Naive B cell (primary cell): ENCODE measurements at regions not wholly inside any gene's neighbourhood (a gene's known extent, or its start where the extent isn't known, plus 50 kb on each side); places are given as distances from the start of the nearest gene placed in this dataset.
"Not testable (repeated sequence)": the region's sequence is repeated elsewhere in the genome, so short reads cannot be mapped to it uniquely, and the experiment has no call there.

ENCODE experiments used
- ATAC-seq, 2 donors: fragments of 150-1000 bp; cut with Tn5 transposase; 2 replicates each; pipeline ENCODE4 v1.10.0; 2021; ENCODE audit warnings: low read depth in 2 of 2, mild to moderate bottlenecking in 2 of 2, moderate library complexity in 2 of 2
- DNase-seq: peaks from one replicate; pipeline ENCODE4 v3.0.0; 2022
- H3K27ac Mint-ChIP-seq, 6 donors: one replicate each; pipeline ENCODE4 v1.8.0; 2020 to 2022; ENCODE audit warnings: mild to moderate bottlenecking in 6 of 6, mixed read lengths in 6 of 6, moderate library complexity in 5 of 6, inconsistent platforms in 2 of 6
- H3K27me3 Mint-ChIP-seq, 3 donors: one replicate each; pipeline ENCODE4 v1.8.0; 2021 to 2022; ENCODE audit warnings: mixed read lengths in 3 of 3, mild to moderate bottlenecking in 1 of 3
- H3K36me3 Mint-ChIP-seq, 2 donors: one replicate each; pipeline ENCODE4 v1.8.0; 2020 to 2022; ENCODE audit warnings: mixed read lengths in 2 of 2, inconsistent platforms in 1 of 2, mild to moderate bottlenecking in 1 of 2
- H3K4me1 Mint-ChIP-seq, 3 donors: one replicate each; pipeline ENCODE4 v1.8.0; 2020 to 2022; ENCODE audit warnings: mixed read lengths in 3 of 3, inconsistent platforms in 1 of 3, mild to moderate bottlenecking in 1 of 3, moderate library complexity in 1 of 3
- H3K4me3 Mint-ChIP-seq, 8 donors: one replicate each; pipeline ENCODE4 v1.8.0; 2020 to 2022; ENCODE audit warnings: mild to moderate bottlenecking in 8 of 8, mixed read lengths in 8 of 8, moderate library complexity in 8 of 8, inconsistent platforms in 2 of 8
- H3K9me3 Mint-ChIP-seq, 7 donors: one replicate each; pipeline ENCODE4 v1.8.0; 2020 to 2022; ENCODE audit warnings: mixed read lengths in 7 of 7, mild to moderate bottlenecking in 5 of 7, inconsistent platforms in 2 of 7, moderate library complexity in 1 of 7

DNA sequence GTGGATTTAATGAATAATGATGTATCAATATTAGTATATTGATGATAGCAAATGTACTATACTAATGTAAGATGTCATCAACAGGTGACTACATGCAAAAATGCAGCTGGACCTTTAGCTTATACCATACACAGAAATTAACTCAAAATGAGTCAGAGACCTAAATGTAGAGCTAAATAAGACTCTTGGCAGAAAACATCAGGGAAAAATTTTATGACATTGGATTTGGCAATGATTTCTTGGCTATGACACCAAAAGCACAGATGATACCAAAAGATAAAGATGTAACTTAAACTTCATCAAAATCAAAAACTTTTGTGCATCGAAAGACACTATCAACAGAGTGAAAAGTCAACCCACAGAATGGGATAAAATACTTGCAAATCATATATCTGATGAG lies 64.0 kb upstream of the CCL21 start:
- Mint-ChIP-seq H3K36me3 (peaks cover 0 to 7% of the 10 kb centered on the region in 2 donors), H3K4me3 (no peak overlapping the region), H3K9me3 (peaks cover 5 to 29% (median 10%) of the 10 kb centered on the region in 7 donors), H3K27me3 (peaks cover 34 to 67% (median 61%) of the 10 kb centered on the region in 3 donors), H3K4me1 (no peaks in the 10 kb centered on the region), H3K27ac (no peak overlapping the region)
- no peak for ATAC-seq
- DNase-seq, result no peak

DNA sequence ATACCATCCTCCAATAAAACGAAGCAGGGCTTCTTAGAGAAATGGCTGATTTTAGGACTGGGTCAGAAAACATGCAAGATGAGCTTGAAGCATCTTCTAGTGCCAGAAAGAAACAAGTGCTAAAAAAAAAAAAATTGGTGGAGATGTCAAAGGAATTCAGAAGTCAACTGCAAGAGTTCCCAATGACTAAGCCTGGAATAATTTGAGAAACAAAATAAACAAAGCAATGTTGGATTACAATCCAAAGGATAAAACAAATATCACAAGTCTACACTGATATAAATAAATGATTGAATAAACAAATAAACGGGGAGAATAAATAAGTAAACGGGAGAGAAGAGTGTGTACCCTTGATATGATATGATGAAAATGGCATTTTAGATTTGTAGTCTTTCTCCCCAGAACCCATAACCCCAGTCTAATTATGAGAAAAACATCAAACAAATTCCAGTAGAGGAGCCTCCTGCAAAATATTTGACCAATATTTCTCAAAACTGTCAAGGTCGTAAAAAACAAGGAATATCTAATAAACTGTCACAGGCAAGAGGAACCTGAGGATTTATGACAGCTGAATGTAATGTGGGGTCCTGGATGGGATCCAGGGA lies 63.5 kb upstream of the CCL21 start:
- Mint-ChIP-seq H3K27ac (no peak overlapping the region), H3K4me3 (no peak overlapping the region), H3K36me3 (peaks cover 0 to 7% of the 10 kb centered on the region in 2 donors), H3K4me1 (no peaks in the 10 kb centered on the region), H3K9me3 (peaks cover 5 to 29% (median 10%) of the 10 kb centered on the region in 7 donors), H3K27me3 (peaks cover 36 to 67% (median 60%) of the 10 kb centered on the region in 3 donors)
- ATAC-seq, result no peak
- no peak for DNase-seq

DNA sequence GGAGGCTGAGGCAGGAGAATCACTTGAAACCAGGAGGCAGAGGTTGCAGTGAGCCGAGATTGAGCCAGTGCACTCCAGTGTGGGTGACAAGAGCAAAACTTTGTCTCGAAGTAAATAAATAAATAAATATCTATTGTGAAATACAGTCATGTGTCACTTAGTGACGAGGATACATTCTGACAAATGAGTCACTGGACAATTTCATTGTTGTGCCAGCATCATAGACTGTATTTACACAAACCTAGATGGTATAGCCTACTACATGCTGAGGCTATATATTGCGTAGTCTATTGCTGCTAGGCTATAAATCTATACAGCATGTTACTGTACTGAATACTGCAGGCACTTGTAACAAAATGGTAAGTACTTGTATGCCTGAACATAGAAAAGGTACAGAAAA lies 61.1 kb upstream of the CCL21 start:
- Mint-ChIP-seq H3K27me3 (peaks cover 44 to 65% (median 62%) of the 10 kb centered on the region in 3 donors), H3K36me3 (no peaks in the 10 kb centered on the region), H3K4me1 (no peaks in the 10 kb centered on the region), H3K27ac (no peak overlapping the region), H3K9me3 (peaks cover under 1 to 23% (median 10%) of the 10 kb centered on the region in 7 donors), H3K4me3 (no peak overlapping the region)
- ATAC-seq, result no peak
- DNase-seq, result no peak

DNA sequence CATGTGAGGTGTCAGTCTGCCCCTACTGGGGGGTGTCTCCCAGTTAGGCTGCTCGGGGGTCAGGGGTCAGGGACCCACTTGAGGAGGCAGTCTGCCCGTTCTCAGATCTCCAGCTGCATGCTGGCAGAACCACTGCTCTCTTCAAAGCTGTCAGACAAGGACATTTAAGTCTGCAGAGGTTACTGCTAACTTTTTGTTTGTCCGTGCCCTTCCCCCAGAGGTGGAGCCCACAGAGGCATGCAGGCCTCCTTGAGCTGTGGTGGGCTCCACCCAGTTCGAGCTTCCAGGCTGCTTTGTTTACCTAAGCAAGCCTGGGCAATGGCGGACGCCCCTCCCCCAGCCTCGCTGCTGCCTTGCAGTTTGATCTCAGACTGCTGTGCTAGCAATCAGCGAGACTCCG lies 57.2 kb upstream of the CCL21 start:
- H3K4me1 Mint-ChIP-seq, H3K4me3 Mint-ChIP-seq, H3K36me3 Mint-ChIP-seq, ATAC-seq, DNase-seq, H3K27ac Mint-ChIP-seq: not testable (repeated sequence)
- H3K27me3 Mint-ChIP-seq, result peaks cover 26 to 50% (median 46%) of the 10 kb centered on the region in 3 donors
- peaks cover 0 to 11% (median 5%) of the 10 kb centered on the region in 7 donors for H3K9me3 Mint-ChIP-seq

DNA sequence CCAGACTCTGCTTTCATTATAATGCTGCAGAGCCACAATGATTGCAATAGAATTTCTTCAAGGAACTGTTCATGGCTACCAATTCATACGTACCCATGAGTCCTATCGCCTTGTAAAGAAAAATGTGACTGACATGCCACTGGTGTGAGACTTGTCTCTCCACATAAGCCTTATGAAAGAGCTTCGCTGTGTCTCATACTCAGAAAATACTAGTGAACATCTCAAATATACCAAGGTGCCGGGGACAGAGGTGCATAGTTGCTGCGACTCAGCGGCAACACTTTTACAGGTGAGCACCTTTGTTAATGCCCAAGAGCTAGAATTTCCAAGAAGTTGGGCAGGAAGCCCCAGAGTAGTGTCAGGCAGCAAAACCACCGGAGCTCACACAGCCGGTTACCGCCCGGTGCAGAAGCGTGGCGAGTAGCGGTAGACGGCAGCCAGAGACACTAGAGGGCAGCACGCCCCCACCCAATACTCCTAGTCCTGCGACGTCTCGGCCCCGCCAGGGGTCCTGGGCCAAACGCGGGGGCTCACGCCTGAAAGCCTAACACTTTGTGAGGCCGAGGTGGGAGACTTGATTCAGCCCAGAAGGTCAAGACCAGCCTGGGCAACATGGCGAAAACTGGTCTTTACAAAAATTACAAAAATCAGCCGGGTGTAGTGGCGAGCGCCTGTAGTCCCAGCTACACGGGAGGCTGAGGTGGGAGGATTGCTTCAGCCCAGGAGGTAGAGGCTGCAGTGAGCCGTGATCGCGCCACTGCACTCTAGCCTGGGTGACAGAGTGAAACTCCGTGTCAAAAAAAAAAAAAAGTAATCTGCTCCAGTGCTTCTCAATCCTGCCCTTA lies 50.5 kb upstream of the CCL21 start:
- H3K4me3 Mint-ChIP-seq, H3K4me1 Mint-ChIP-seq, H3K36me3 Mint-ChIP-seq, DNase-seq, H3K27ac Mint-ChIP-seq: not testable (repeated sequence)
- Mint-ChIP-seq H3K9me3 (peaks cover 0 to 11% (median 4%) of the 10 kb centered on the region in 7 donors), H3K27me3 (peaks cover 31 to 57% (median 38%) of the 10 kb centered on the region in 3 donors)
- peak in 1 of 2 donors; percentile 45 for ATAC-seq
